ENCODE measurements at regions not wholly inside any gene's neighbourhood (a gene's known extent, or its start where the extent isn't known, plus 50 kb on each side); places are given as distances from the start of the nearest gene placed in this dataset.

DNA sequence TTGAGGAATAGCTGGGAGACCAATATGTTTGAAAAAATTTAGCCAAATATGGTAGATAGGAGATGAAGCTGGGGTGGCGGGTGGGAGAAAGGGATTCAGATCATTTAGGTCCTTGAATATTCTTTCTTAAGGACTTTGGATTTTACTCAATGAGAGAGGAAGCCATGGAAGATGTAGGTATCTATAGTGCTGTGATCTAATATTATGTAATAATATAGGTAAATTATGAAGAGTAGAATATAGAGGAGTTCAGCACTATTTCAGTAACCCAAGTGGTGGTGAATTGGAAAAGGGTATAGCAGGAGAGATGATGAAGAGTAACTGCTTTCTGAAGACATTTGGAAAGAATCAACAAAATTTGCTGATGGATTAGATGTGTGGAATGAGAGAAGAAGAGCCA lies 417.6 kb downstream of the UTRN start:
- TF ChIP-seq, protein P1, sequence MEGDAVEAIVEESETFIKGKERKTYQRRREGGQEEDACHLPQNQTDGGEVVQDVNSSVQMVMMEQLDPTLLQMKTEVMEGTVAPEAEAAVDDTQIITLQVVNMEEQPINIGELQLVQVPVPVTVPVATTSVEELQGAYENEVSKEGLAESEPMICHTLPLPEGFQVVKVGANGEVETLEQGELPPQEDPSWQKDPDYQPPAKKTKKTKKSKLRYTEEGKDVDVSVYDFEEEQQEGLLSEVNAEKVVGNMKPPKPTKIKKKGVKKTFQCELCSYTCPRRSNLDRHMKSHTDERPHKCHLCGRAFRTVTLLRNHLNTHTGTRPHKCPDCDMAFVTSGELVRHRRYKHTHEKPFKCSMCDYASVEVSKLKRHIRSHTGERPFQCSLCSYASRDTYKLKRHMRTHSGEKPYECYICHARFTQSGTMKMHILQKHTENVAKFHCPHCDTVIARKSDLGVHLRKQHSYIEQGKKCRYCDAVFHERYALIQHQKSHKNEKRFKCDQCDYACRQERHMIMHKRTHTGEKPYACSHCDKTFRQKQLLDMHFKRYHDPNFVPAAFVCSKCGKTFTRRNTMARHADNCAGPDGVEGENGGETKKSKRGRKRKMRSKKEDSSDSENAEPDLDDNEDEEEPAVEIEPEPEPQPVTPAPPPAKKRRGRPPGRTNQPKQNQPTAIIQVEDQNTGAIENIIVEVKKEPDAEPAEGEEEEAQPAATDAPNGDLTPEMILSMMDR (IDR thresholded peaks at IDR 0.05; ENCODE audit: low read depth, low read length, missing input control) = no peak
- TF ChIP-seq, protein P2, sequence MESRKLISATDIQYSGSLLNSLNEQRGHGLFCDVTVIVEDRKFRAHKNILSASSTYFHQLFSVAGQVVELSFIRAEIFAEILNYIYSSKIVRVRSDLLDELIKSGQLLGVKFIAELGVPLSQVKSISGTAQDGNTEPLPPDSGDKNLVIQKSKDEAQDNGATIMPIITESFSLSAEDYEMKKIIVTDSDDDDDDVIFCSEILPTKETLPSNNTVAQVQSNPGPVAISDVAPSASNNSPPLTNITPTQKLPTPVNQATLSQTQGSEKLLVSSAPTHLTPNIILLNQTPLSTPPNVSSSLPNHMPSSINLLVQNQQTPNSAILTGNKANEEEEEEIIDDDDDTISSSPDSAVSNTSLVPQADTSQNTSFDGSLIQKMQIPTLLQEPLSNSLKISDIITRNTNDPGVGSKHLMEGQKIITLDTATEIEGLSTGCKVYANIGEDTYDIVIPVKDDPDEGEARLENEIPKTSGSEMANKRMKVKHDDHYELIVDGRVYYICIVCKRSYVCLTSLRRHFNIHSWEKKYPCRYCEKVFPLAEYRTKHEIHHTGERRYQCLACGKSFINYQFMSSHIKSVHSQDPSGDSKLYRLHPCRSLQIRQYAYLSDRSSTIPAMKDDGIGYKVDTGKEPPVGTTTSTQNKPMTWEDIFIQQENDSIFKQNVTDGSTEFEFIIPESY (IDR thresholded peaks at IDR 0.05) = no peak
- TF ChIP-seq YY1 (IDR thresholded peaks at IDR 0.05) = no peak
- TF ChIP-seq, protein P3, sequence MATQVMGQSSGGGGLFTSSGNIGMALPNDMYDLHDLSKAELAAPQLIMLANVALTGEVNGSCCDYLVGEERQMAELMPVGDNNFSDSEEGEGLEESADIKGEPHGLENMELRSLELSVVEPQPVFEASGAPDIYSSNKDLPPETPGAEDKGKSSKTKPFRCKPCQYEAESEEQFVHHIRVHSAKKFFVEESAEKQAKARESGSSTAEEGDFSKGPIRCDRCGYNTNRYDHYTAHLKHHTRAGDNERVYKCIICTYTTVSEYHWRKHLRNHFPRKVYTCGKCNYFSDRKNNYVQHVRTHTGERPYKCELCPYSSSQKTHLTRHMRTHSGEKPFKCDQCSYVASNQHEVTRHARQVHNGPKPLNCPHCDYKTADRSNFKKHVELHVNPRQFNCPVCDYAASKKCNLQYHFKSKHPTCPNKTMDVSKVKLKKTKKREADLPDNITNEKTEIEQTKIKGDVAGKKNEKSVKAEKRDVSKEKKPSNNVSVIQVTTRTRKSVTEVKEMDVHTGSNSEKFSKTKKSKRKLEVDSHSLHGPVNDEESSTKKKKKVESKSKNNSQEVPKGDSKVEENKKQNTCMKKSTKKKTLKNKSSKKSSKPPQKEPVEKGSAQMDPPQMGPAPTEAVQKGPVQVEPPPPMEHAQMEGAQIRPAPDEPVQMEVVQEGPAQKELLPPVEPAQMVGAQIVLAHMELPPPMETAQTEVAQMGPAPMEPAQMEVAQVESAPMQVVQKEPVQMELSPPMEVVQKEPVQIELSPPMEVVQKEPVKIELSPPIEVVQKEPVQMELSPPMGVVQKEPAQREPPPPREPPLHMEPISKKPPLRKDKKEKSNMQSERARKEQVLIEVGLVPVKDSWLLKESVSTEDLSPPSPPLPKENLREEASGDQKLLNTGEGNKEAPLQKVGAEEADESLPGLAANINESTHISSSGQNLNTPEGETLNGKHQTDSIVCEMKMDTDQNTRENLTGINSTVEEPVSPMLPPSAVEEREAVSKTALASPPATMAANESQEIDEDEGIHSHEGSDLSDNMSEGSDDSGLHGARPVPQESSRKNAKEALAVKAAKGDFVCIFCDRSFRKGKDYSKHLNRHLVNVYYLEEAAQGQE (IDR thresholded peaks at IDR 0.05) = no peak
- TF ChIP-seq GABPA (IDR thresholded peaks at IDR 0.05 in 1 of 2, conservative IDR thresholded peaks at IDR 0.05 in 1 of 2) = no peak
- TF ChIP-seq RAD21 (IDR thresholded peaks at IDR 0.05) = no peak
- TF ChIP-seq EGR1 (IDR thresholded peaks at IDR 0.05; ENCODE audit: low read depth in 2 of 2) = no peak
- no peak for TF ChIP-seq RXRA (IDR thresholded peaks at IDR 0.05)
- no peak for TF ChIP-seq TAF1 (conservative IDR thresholded peaks at IDR 0.05)
- TF ChIP-seq, protein P4, sequence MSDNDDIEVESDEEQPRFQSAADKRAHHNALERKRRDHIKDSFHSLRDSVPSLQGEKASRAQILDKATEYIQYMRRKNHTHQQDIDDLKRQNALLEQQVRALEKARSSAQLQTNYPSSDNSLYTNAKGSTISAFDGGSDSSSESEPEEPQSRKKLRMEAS (IDR thresholded peaks at IDR 0.05) = no peak

All from liver (tissue), 3 donors.